Activated CD8-positive, alpha-beta memory T cell treated with anti-CD3 and anti-CD28 coated beads, Interleukin-2, amount 10 ng/mL, durations not matched to agents 7 days and 5 days (primary cell): ENCODE measurements at regions not wholly inside any gene's neighbourhood (a gene's known extent, or its start where the extent isn't known, plus 50 kb on each side); places are given as distances from the start of the nearest gene placed in this dataset.

Experiments used
- ATAC-seq: fragments of 150-1000 bp; cut with Tn5 transposase; one replicate; pipeline ENCODE4 v1.10.0; 2021; ENCODE audit warnings: moderate library complexity
- CTCF ChIA-PET: fragments of 350-600 bp; sonication (Branson Sonifier 250); formaldehyde crosslinking; loops from one replicate; lab custom pipeline; 2021; ENCODE audit warnings: antibody characterized with exemption; lab: Charles Lee
- DNase-seq: peaks from one replicate; pipeline ENCODE4 v3.0.0-alpha.2; 2020
- H3K27ac Mint-ChIP-seq: one replicate; pipeline ENCODE4 v1.8.0; 2021; ENCODE audit warnings: mild to moderate bottlenecking, mixed read lengths
- H3K27me3 Mint-ChIP-seq: one replicate; pipeline ENCODE4 v1.8.0; 2021; ENCODE audit warnings: mixed read lengths
- H3K36me3 Mint-ChIP-seq: one replicate; pipeline ENCODE4 v1.8.0; 2021; ENCODE audit warnings: mild to moderate bottlenecking, mixed read lengths
- H3K4me1 Mint-ChIP-seq: one replicate; pipeline ENCODE4 v1.8.0; 2021; ENCODE audit warnings: mixed read lengths
- H3K4me3 Mint-ChIP-seq: one replicate; pipeline ENCODE4 v1.8.0; 2021; ENCODE audit warnings: mild to moderate bottlenecking, moderate library complexity, mixed read lengths
- H3K9me3 Mint-ChIP-seq: one replicate; pipeline ENCODE4 v1.8.0; 2022; ENCODE audit warnings: low read depth, mixed read lengths

DNA sequence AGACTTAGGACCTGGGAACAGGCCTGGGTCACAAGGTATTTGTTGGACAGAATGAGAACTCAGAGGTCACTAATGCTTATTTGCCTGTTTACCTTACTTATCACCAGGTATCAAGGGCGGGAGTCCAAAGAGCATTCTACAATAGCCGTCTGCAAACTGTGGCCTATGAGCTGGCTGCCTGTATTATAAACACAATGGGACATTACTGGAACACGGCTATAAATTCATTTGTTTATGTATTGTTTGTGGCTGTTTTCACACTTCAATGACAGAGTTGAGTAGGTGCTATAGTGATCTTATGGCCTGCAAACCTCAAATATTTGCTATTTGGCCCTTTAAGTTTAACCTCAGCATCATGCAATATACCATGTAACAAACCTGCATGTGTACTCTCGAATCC is 76.6 kb upstream of the ASTN2 start:
- DNase-seq (no peak), ATAC-seq (no peak)
- Mint-ChIP-seq H3K9me3 (no peaks in the 10 kb centered on the region), H3K4me3 (no peak overlapping the region), H3K27ac (no peak overlapping the region), H3K4me1 (no peaks in the 10 kb centered on the region), H3K36me3 (no peaks in the 10 kb centered on the region), H3K27me3 (no peaks in the 10 kb centered on the region)
- CTCF ChIA-PET, result no interaction called here

DNA sequence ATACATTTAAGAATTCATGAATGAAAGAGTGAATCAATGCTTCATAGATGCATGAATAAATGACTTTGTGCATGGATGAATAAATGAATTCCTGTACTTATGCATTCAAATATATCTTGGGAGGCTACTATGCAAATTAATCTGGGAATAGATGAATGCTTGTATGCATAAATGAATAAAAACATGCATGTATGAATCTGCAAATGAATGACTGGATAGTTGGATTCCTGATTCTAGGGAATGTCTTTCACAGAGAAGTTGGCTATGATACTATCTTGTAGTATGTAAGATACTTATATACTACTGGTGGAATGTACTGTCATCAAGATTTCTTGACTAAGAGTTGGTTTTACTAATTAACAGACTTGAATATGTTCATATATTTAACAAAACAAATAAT is 75.3 kb upstream of the ASTN2 start:
- Mint-ChIP-seq H3K27ac (no peak overlapping the region), H3K4me1 (no peaks in the 10 kb centered on the region), H3K4me3 (no peak overlapping the region), H3K27me3 (no peaks in the 10 kb centered on the region), H3K9me3 (no peaks in the 10 kb centered on the region), H3K36me3 (no peaks in the 10 kb centered on the region)
- ATAC-seq, result no peak
- CTCF ChIA-PET, result no interaction called here
- DNase-seq, result no peak

DNA sequence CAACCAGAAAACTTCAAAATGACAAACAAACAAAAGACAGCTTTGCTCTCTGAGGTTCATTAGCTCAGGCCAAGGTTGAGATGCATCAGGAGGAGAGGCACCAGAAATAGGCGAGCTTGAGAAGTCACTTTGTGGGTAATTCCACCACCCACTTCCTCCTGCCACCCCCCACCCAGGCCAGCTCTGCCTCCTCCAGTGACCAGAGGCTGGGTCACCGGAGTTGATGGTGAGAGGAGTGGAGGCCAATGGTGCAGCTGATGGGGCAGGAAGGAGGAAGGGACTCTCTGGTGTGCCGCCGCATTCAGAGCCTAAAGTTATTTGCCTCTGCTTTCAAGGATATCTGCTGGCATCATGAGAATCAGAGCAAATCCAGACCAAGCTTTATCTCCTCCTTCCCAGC is 73.8 kb upstream of the ASTN2 start:
- Mint-ChIP-seq H3K9me3 (no peaks in the 10 kb centered on the region), H3K4me3 (no peak overlapping the region), H3K36me3 (no peaks in the 10 kb centered on the region), H3K27me3 (no peaks in the 10 kb centered on the region), H3K27ac (no peak overlapping the region), H3K4me1 (no peaks in the 10 kb centered on the region)
- ATAC-seq (no peak), DNase-seq (no peak)
- CTCF ChIA-PET, result interaction anchor here (1.2 kb wide), 1 partner anchor 69 kb away, joined by 4 read pairs; no protein-coding TSS in a partner anchor

DNA sequence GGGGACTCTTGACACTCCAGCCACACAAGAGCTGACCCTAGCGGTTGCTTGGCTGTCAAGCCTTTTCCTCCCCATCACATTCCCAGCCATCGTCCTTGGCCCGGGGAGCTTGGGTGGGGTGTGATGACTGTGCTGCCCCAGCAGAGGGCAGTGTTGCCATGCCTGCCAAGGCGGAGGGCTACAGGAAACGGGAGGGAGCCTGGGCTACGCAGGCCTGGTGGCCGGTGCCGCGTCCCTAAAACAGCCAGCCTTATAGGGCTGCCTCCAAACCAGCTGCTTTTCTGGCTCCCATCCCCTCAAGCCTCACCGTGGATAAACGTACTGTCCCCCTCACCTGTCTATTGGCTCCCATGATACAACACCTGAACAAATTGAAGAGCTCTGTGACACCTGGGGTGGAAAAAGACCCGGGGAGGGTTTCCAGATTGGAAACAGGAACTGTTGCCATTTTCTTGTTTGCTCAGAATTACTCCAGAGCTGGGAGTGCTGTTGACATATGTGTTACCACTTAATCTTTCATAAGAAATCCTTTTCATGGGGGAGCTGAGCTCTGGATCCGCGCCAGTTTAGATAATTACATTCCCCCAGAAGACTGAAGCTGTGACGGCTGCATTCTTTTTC is 72.8 kb upstream of the ASTN2 start:
- Mint-ChIP-seq H3K4me3 (no peak overlapping the region), H3K27me3 (no peaks in the 10 kb centered on the region), H3K27ac (no peak overlapping the region), H3K4me1 (no peaks in the 10 kb centered on the region), H3K36me3 (no peaks in the 10 kb centered on the region), H3K9me3 (no peaks in the 10 kb centered on the region)
- CTCF ChIA-PET, result interaction anchor here (0.7 to 1.2 kb wide), 6 partner anchors 9 to 146 kb away, joined by 3 to 6 read pairs (median 3); no protein-coding TSS in a partner anchor
- ATAC-seq (peak; percentile 78), DNase-seq (peak; percentile 56)

DNA sequence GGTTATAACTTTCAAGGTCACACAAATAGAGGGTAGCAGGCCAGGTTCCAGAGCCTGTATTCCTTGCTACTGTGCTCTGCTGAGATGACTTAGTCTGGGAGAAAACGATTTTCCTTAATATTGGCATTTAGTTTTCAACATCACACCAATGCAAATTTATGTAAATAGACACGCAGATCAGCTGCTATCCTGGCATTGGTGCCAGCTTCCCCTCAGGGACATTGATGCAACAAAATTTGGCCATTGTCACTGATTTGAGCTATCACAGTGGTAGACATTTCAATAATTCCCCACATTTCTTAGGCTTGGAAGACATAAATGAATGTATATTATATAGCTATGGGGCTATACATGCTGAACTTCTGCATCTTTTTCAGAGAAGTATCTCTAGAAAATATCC is 71.6 kb upstream of the ASTN2 start:
- H3K4me1 Mint-ChIP-seq, result no peaks in the 10 kb centered on the region
- H3K4me3 Mint-ChIP-seq, result no peak overlapping the region
- no peaks in the 10 kb centered on the region for H3K9me3 Mint-ChIP-seq
- no peaks in the 10 kb centered on the region for H3K36me3 Mint-ChIP-seq
- ATAC-seq, result no peak
- H3K27me3 Mint-ChIP-seq, result no peaks in the 10 kb centered on the region
- CTCF ChIA-PET, result no interaction called here
- no peak overlapping the region for H3K27ac Mint-ChIP-seq
- no peak for DNase-seq

DNA sequence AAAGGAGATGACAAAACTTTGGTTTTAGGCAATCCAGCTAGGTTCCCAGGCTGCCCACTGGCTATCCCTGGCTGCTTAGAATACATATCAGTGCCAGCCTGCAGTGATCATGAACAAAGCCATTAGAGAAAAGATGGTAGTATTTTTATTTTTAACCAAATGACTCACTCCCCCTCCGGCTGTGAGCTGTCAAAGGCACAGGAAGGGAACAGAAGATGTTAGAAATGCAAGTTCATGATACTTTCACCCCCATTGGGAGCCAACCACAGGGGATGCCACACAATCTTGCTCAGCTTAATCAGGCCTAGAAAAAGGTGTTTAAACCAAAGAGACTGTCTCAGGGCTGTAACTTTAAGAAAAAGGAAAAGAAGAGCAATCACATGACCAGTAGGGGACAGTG is 70.3 kb upstream of the ASTN2 start:
- ATAC-seq, result no peak
- DNase-seq, result no peak
- Mint-ChIP-seq H3K27ac (no peak overlapping the region), H3K27me3 (no peaks in the 10 kb centered on the region), H3K4me1 (no peaks in the 10 kb centered on the region), H3K9me3 (no peaks in the 10 kb centered on the region), H3K4me3 (no peak overlapping the region), H3K36me3 (no peaks in the 10 kb centered on the region)
- CTCF ChIA-PET, result no interaction called here

DNA sequence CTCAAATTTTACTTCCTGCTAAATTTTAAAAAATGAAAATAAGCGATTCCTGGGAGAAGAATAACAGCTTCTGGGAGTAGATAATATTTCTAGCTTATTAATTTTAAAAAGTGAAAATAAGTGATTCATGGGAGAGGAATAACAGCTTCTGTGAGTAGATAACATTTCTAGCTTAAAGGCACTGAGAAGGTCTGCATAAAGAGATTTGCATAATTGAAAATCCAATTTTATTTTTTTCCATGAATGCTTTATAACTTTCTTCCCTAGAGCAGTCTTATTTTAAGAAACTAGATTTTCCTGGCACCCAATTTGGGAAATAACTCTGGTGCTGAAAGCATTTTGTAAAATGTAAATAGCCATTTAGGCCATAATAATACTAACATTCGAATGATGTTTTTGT is 65.9 kb upstream of the ASTN2 start:
- CTCF ChIA-PET, result no interaction called here
- Mint-ChIP-seq H3K36me3 (no peaks in the 10 kb centered on the region), H3K4me3 (no peak overlapping the region), H3K4me1 (no peaks in the 10 kb centered on the region), H3K27me3 (no peaks in the 10 kb centered on the region), H3K27ac (no peak overlapping the region), H3K9me3 (no peaks in the 10 kb centered on the region)
- no peak for DNase-seq
- ATAC-seq, result no peak

DNA sequence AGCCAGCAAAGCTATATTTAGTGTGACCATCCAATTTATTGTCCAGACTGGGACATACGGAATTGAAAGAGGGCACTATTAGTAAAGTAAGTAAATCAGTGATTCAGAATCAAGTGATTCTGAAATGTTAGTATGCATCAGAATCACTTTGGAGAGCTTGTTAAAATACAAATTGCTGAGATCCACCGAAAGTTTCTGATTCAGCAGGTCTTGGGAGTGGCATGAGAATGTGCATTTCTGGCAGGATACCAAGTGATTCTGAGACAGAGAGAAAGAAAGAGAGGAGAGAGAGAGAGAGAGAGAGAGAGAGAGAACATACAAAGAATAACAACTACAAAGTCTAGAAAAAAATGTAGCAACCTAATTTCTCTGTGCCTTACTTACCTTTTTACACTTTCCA is 65.4 kb upstream of the ASTN2 start:
- no peak overlapping the region for H3K27ac Mint-ChIP-seq
- no peaks in the 10 kb centered on the region for H3K27me3 Mint-ChIP-seq
- ATAC-seq, result no peak
- H3K4me1 Mint-ChIP-seq, result no peaks in the 10 kb centered on the region
- no peak for DNase-seq
- no peaks in the 10 kb centered on the region for H3K9me3 Mint-ChIP-seq
- H3K36me3 Mint-ChIP-seq, result no peaks in the 10 kb centered on the region
- CTCF ChIA-PET, result no interaction called here
- H3K4me3 Mint-ChIP-seq, result no peak overlapping the region

DNA sequence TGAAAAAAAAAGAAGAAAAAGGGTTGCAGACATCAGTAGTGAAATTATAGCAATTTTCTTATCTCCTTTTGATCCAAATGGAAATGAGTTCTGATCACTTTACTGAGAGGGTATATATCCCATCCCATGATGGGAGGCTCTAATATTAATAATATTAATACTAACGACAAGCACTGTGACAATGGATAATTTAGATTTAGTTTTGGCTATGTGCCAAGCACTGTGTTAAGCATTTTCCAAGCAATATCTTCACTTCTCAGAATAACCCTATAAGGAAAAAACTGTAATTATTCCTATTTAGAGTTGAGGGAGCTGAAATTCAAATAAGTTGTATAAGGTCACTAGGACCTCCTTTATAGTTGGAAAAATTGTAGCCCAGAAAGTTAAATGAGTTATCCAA is 58.4 kb upstream of the ASTN2 start:
- CTCF ChIA-PET, result no interaction called here
- no peak for ATAC-seq
- H3K27me3 Mint-ChIP-seq, result no peaks in the 10 kb centered on the region
- no peak overlapping the region for H3K27ac Mint-ChIP-seq
- no peaks in the 10 kb centered on the region for H3K36me3 Mint-ChIP-seq
- no peak for DNase-seq
- peaks cover 3% of the 10 kb centered on the region for H3K9me3 Mint-ChIP-seq
- H3K4me1 Mint-ChIP-seq, result no peaks in the 10 kb centered on the region
- no peak overlapping the region for H3K4me3 Mint-ChIP-seq

DNA sequence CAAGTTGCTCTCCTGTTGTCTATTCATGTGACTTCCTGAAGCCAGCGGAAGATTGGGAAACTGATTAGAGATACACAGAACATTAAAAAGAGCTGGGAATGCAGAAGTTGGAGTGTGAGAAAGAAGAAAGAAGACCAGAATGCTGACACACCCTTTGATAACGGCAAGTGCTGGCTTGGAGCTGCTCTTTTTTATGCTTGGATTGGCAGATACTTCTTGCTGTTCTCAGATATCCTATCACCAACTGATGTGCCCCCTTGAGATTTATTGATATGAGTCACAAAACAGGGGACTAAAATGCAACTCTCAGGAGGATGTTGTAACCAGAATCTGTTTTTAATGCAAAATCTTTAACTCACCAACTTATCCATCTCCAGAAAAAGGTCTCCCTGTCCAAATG is 56.0 kb upstream of the ASTN2 start:
- no peaks in the 10 kb centered on the region for H3K27me3 Mint-ChIP-seq
- H3K4me1 Mint-ChIP-seq, result no peaks in the 10 kb centered on the region
- H3K36me3 Mint-ChIP-seq, result no peaks in the 10 kb centered on the region
- peaks cover 3% of the 10 kb centered on the region for H3K9me3 Mint-ChIP-seq
- H3K4me3 Mint-ChIP-seq, result no peak overlapping the region
- no peak for DNase-seq
- CTCF ChIA-PET, result no interaction called here
- H3K27ac Mint-ChIP-seq, result no peak overlapping the region
- ATAC-seq, result no peak

DNA sequence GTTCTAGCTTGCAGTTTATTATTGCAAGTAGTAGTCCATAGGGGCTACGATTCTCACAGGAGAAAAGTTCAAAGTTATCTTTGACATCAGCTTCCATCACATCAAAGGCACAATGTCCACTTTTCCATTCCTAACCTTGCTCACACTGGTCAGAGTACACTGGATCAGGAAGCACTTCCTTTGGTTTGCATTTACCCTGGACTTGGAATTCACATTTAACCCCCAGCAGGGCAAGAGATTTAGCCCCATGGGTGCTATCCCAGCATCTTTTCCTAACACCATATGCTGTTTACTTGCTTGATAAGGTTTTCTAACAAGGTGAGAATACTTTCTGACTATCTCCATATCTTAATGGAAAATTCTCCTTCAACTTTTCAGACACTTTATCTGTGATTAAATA is 55.6 kb upstream of the ASTN2 start:
- H3K27me3 Mint-ChIP-seq, result no peaks in the 10 kb centered on the region
- H3K27ac Mint-ChIP-seq, result no peak overlapping the region
- H3K36me3 Mint-ChIP-seq, result no peaks in the 10 kb centered on the region
- no peak for DNase-seq
- peaks cover 3% of the 10 kb centered on the region for H3K9me3 Mint-ChIP-seq
- no peak overlapping the region for H3K4me3 Mint-ChIP-seq
- no peaks in the 10 kb centered on the region for H3K4me1 Mint-ChIP-seq
- CTCF ChIA-PET, result no interaction called here
- ATAC-seq, result no peak

DNA sequence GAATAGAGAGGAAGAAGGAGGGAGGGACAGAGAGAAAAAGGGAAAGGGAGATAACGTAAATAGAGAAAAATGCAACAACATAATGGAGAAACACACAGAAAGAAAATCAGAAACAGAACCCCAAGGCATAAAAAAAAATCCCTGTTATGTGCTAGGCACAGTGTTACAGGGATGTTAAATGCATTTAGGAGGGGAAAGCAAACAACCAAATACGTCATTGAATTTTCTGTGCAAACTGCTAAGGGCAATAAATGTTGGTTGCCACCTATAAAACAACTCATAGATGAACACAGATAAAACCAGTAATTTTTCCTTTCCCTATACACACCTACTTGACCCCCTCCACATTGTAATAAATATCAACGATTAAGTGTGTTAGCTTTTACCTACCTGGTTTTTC is 51.3 kb upstream of the ASTN2 start:
- no peaks in the 10 kb centered on the region for H3K27me3 Mint-ChIP-seq
- CTCF ChIA-PET, result no interaction called here
- H3K36me3 Mint-ChIP-seq, result no peaks in the 10 kb centered on the region
- DNase-seq (no peak), ATAC-seq (no peak)
- H3K27ac Mint-ChIP-seq, result no peak overlapping the region
- no peaks in the 10 kb centered on the region for H3K4me1 Mint-ChIP-seq
- peaks cover 3% of the 10 kb centered on the region for H3K9me3 Mint-ChIP-seq
- H3K4me3 Mint-ChIP-seq, result no peak overlapping the region

DNA sequence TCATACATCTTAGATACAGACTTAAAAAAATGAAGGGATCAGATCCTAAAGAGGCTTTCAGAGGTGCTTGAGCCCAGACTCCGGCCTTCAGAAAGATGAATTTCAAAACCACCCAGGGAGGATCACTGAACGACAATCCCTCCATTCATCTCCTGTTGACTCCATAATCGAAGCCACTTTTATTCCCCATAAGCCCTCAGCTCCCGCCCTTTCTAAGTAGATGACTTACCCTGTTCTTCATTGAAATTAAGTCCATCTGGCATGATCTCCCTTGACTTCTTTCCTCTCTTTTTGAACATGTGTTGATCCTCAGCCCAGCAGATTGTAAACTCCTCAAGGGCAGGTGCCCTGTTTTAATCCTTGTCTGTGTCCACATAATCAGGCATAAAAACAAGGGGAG is 50.8 kb upstream of the ASTN2 start:
- DNase-seq (no peak), ATAC-seq (no peak)
- Mint-ChIP-seq H3K36me3 (no peaks in the 10 kb centered on the region), H3K9me3 (peaks cover 3% of the 10 kb centered on the region), H3K4me1 (no peaks in the 10 kb centered on the region), H3K4me3 (no peak overlapping the region), H3K27ac (no peak overlapping the region), H3K27me3 (no peaks in the 10 kb centered on the region)
- CTCF ChIA-PET, result no interaction called here

DNA sequence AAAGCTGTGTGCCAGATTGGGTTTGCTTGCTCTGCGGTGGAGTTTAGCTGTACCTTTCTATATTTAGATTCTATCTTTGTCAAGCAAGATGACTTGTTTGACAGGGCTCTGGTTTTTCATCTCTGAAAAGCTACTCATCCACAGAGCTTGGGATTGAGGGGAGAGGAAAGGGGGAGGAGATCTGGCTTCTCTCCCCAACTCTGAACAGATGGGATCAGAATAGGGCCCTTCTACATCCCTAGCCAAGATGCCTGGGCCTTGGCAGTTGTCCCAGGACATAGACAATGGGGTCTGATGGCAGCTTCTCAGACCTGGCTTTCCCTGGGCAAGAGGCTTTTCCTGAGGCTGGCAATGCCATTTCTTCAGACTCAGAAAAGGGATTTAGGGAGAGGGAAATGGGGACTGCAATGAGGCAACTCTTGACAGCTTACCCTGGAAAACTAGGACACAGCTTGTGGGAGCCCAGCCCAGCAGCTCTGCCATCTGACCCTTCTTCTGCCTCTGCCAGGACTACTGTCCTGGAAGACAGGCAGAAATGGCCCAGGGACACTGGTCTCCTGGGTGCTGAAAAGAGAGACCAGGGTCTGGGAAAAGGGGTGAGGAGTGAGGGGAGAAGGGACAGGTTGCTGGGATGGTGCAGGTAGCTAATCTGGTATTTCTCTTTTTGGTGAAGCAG is 50.2 kb upstream of the ASTN2 start:
- Mint-ChIP-seq H3K4me1 (no peaks in the 10 kb centered on the region), H3K9me3 (peaks cover 3% of the 10 kb centered on the region), H3K27me3 (no peaks in the 10 kb centered on the region), H3K27ac (no peak overlapping the region), H3K4me3 (no peak overlapping the region), H3K36me3 (no peaks in the 10 kb centered on the region)
- no peak for DNase-seq
- CTCF ChIA-PET, result no interaction called here
- ATAC-seq, result no peak
